Esophagus squamous epithelium (tissue), 4 donors: ENCODE measurements at regions not wholly inside any gene's neighbourhood (a gene's known extent, or its start where the extent isn't known, plus 50 kb on each side); places are given as distances from the start of the nearest gene placed in this dataset.

Source experiments
- CTCF ChIP-seq, 6 experiments: fragments of 450-650 bp in 4 of 6; fragments of 200-600 bp in 2 of 6; sonication (generic) in 2 of 6; IDR thresholded peaks; one replicate each; pipeline ENCODE4 v1.5.1; 2016 to 2019; ENCODE audit warnings: antibody characterized with exemption in 6 of 6, mild to moderate bottlenecking in 4 of 6, moderate library complexity in 4 of 6
- POLR2A ChIP-seq, 4 donors: fragments of 450-650 bp; IDR thresholded peaks; one replicate each; pipeline ENCODE4 v1.6.1; 2017; ENCODE audit warnings: antibody characterized with exemption in 4 of 4, mild to moderate bottlenecking in 4 of 4, moderate library complexity in 3 of 4

- TF ChIP-seq CTCF (IDR thresholded peaks at IDR 0.05) (no peak), POLR2A (IDR thresholded peaks at IDR 0.05) (no peak)
These were observed 50.9 kb upstream of the CD2AP start for GRCh38 chr6:47426524-47427302.
